DND-41 (cell line): ENCODE measurements at regions not wholly inside any gene's neighbourhood (a gene's known extent, or its start where the extent isn't known, plus 50 kb on each side); places are given as distances from the start of the nearest gene placed in this dataset.

Experiments
- ATAC-seq: fragments of 200-7000 bp; cut with Tn5 transposase; 3 replicates; pipeline ENCODE4 v1.9.1; 2021; ENCODE audit warnings: low read depth; ENCODE audit not compliant: insufficient read depth
- DNase-seq: peaks from one replicate; pipeline ENCODE4 v3.0.0-alpha.2; 2020
- H2AFZ ChIP-seq: 2 replicates; pipeline ENCODE4 v1.6.0; 2012; ENCODE audit warnings: low read depth, low read length
- H3K27ac ChIP-seq: 2 replicates; pipeline ENCODE4 v1.5.1; 2012; ENCODE audit warnings: low read length, inconsistent platforms
- H3K27me3 ChIP-seq: fragments of 200-600 bp; sonication (generic); 2 replicates; pipeline ENCODE4 v1.6.0; 2012; ENCODE audit warnings: low read length, mild to moderate bottlenecking, inconsistent platforms; ENCODE audit not compliant: insufficient read depth, poor library complexity
- H3K36me3 ChIP-seq: 2 replicates; pipeline ENCODE4 v1.5.1; 2012; ENCODE audit warnings: low read length, inconsistent platforms; ENCODE audit not compliant: insufficient read depth
- H3K4me1 ChIP-seq: 2 replicates; pipeline ENCODE4 v1.5.1; 2012; ENCODE audit warnings: mild to moderate bottlenecking, low read length; ENCODE audit not compliant: insufficient read depth
- H3K4me2 ChIP-seq: 2 replicates; pipeline ENCODE4 v1.6.0; 2012; ENCODE audit warnings: mild to moderate bottlenecking, moderate library complexity, low read length, inconsistent platforms; ENCODE audit not compliant: insufficient read depth
- H3K4me3 ChIP-seq, 2 experiments: fragments of 200-600 bp in 1 of 2; shearing (Covaris generic) in 1 of 2; 2 replicates each; pipeline ENCODE4 v1.5.1; 2012 to 2016; ENCODE audit warnings: inconsistent platforms in 2 of 2, low read length in 2 of 2, mild to moderate bottlenecking in 2 of 2, low read depth in 1 of 2, moderate library complexity in 1 of 2
- H3K79me2 ChIP-seq: 2 replicates; pipeline ENCODE4 v1.6.0; 2012; ENCODE audit warnings: low read length, inconsistent platforms; ENCODE audit not compliant: insufficient read depth
- H3K9ac ChIP-seq: 2 replicates; pipeline ENCODE4 v1.6.0; 2012; ENCODE audit warnings: low read depth, mild to moderate bottlenecking, inconsistent platforms, low read length, moderate library complexity
- H3K9me3 ChIP-seq: 2 replicates; pipeline ENCODE4 v1.5.1; 2012; ENCODE audit warnings: low read length, moderate library complexity, mild to moderate bottlenecking, inconsistent platforms; ENCODE audit not compliant: insufficient read depth, severe bottlenecking
- H4K20me1 ChIP-seq: 2 replicates; pipeline ENCODE4 v1.6.0; 2012; ENCODE audit warnings: low read length; ENCODE audit not compliant: insufficient read depth
- CTCF ChIP-seq: IDR thresholded peaks from 2 replicates; pipeline ENCODE4 v1.5.1; 2012; ENCODE audit warnings: borderline replicate concordance, low read length, moderate library complexity, mild to moderate bottlenecking; ENCODE audit not compliant: poor library complexity, severe bottlenecking; ENCODE audit errors: extremely low read depth
- EZH2 ChIP-seq: IDR thresholded peaks from 3 replicates; pipeline ENCODE4 v1.6.1; 2012; ENCODE audit warnings: borderline replicate concordance, low read depth, mild to moderate bottlenecking, moderate library complexity, low read length, inconsistent platforms; ENCODE audit not compliant: severe bottlenecking

GRCh38 chr13:40363653-40364052, 302.8 kb downstream of the FOXO1 start:
- H3K4me3 ChIP-seq = no peak overlapping the region
- TF ChIP-seq EZH2 (no peak), CTCF (no peak)
- no peak for DNase-seq
- no peaks in the 10 kb centered on the region for H3K36me3 ChIP-seq
- no peak overlapping the region for H3K27ac ChIP-seq
- no peaks in the 10 kb centered on the region for H3K9me3 ChIP-seq
- H3K4me2 ChIP-seq = no peak overlapping the region
- H4K20me1 ChIP-seq = no peaks in the 10 kb centered on the region
- no peak for ATAC-seq
- no peak overlapping the region for H3K9ac ChIP-seq
- H2AFZ ChIP-seq = no peak overlapping the region
- no peaks in the 10 kb centered on the region for H3K79me2 ChIP-seq
- H3K4me1 ChIP-seq = no peaks in the 10 kb centered on the region
- H3K27me3 ChIP-seq = no peaks in the 10 kb centered on the region

- no peak for DNase-seq
- Histone ChIP-seq H3K27ac (no peak overlapping the region), H4K20me1 (no peaks in the 10 kb centered on the region), H3K27me3 (no peaks in the 10 kb centered on the region), H3K9ac (no peak overlapping the region), H3K79me2 (no peaks in the 10 kb centered on the region), H3K36me3 (no peaks in the 10 kb centered on the region), H3K4me1 (no peaks in the 10 kb centered on the region), H2AFZ (no peak overlapping the region), H3K4me2 (no peak overlapping the region), H3K4me3 (no peak overlapping the region), H3K9me3 (no peaks in the 10 kb centered on the region)
- ATAC-seq = no peak
- no peak for TF ChIP-seq EZH2
These were observed 300.3 kb downstream of the FOXO1 start for GRCh38 chr13:40366119-40366518.

- no peak overlapping the region for H3K9ac ChIP-seq
- no peaks in the 10 kb centered on the region for H4K20me1 ChIP-seq
- TF ChIP-seq CTCF (no peak), EZH2 (no peak)
- ATAC-seq = no peak
- no peaks in the 10 kb centered on the region for H3K36me3 ChIP-seq
- no peaks in the 10 kb centered on the region for H3K27me3 ChIP-seq
- H3K4me2 ChIP-seq = no peak overlapping the region
- H2AFZ ChIP-seq = no peak overlapping the region
- no peaks in the 10 kb centered on the region for H3K79me2 ChIP-seq
- H3K4me1 ChIP-seq = no peaks in the 10 kb centered on the region
- DNase-seq = no peak
- no peaks in the 10 kb centered on the region for H3K9me3 ChIP-seq
- H3K4me3 ChIP-seq = no peak overlapping the region
- no peak overlapping the region for H3K27ac ChIP-seq
These were observed 298.1 kb downstream of the FOXO1 start for GRCh38 chr13:40368127-40368891.

GRCh38 chr13:40370661-40371060, 295.8 kb downstream of the FOXO1 start:
- Histone ChIP-seq H3K79me2 (no peaks in the 10 kb centered on the region), H3K27ac (no peak overlapping the region), H3K9me3 (no peaks in the 10 kb centered on the region), H3K4me1 (no peaks in the 10 kb centered on the region), H3K4me3 (no peak overlapping the region), H2AFZ (no peak overlapping the region), H3K36me3 (no peaks in the 10 kb centered on the region), H3K27me3 (no peaks in the 10 kb centered on the region), H3K4me2 (no peak overlapping the region), H3K9ac (no peak overlapping the region), H4K20me1 (no peaks in the 10 kb centered on the region)
- no peak for TF ChIP-seq EZH2
- no peak for TF ChIP-seq CTCF
- ATAC-seq (no peak), DNase-seq (no peak)
